Liver (tissue), 8 donors: ENCODE measurements at regions not wholly inside any gene's neighbourhood (a gene's known extent, or its start where the extent isn't known, plus 50 kb on each side); places are given as distances from the start of the nearest gene placed in this dataset.

ENCODE experiments used
- DNase-seq: peaks from one replicate; pipeline ENCODE4 v3.0.0-alpha.2; 2017; ENCODE audit warnings: low spot score
- H3K27ac ChIP-seq, 2 donors: one replicate each; pipeline ENCODE4 v1.7.0; 2013; ENCODE audit warnings: inconsistent platforms in 2 of 2, low read length in 2 of 2, control low read depth in 1 of 2, low read depth in 1 of 2, mild to moderate bottlenecking in 1 of 2
- H3K27me3 ChIP-seq, 4 donors: one replicate each; pipeline versions ENCODE4 v1.6.1 to v1.7.0; 2013; ENCODE audit warnings: low read length in 3 of 4, inconsistent platforms in 1 of 4, mild to moderate bottlenecking in 1 of 4, moderate library complexity in 1 of 4; ENCODE audit not compliant: control insufficient read depth in 4 of 4, insufficient read depth in 4 of 4
- H3K36me3 ChIP-seq, 4 donors: one replicate each; pipeline versions ENCODE4 v1.6.1 to v1.7.0; 2013; ENCODE audit warnings: low read length in 3 of 4, mild to moderate bottlenecking in 3 of 4, low read depth in 1 of 4, moderate library complexity in 1 of 4; ENCODE audit not compliant: control insufficient read depth in 4 of 4, insufficient read depth in 3 of 4
- H3K4me1 ChIP-seq, 4 donors: one replicate each; pipeline versions ENCODE4 v1.6.1 to v1.7.0; 2013; ENCODE audit warnings: low read length in 3 of 4, mild to moderate bottlenecking in 3 of 4, moderate library complexity in 1 of 4; ENCODE audit not compliant: control insufficient read depth in 4 of 4, insufficient read depth in 4 of 4
- H3K4me3 ChIP-seq, 3 donors: one replicate each; pipeline versions ENCODE4 v1.6.1 to v1.7.0; 2013; ENCODE audit warnings: low read length in 3 of 3, control low read depth in 1 of 3, low read depth in 1 of 3, mild to moderate bottlenecking in 1 of 3
- H3K9ac ChIP-seq, 2 donors: one replicate each; pipeline ENCODE4 v1.7.0; 2013; ENCODE audit warnings: low read length in 2 of 2, mild to moderate bottlenecking in 2 of 2, moderate library complexity in 2 of 2, control low read depth in 1 of 2, low read depth in 1 of 2
- H3K9me3 ChIP-seq, 4 donors: one replicate each; pipeline versions ENCODE4 v1.6.1 to v1.7.0; 2013; ENCODE audit warnings: low read length in 3 of 4; ENCODE audit not compliant: control insufficient read depth in 4 of 4
- ATF3 ChIP-seq: IDR thresholded peaks from 2 replicates; pipeline ENCODE4 v1.6.1; 2016; ENCODE audit warnings: antibody characterized with exemption
- CTCF ChIP-seq: fragments of 150-350 bp; IDR thresholded peaks from 2 replicates; pipeline ENCODE4 v1.5.1; 2017; ENCODE audit warnings: improper control_type of control experiment, low read depth, low read length; ENCODE audit not compliant: missing input control
- EGR1 ChIP-seq, 2 donors: IDR thresholded peaks; 2 replicates each; pipeline ENCODE4 v1.6.1; 2016 to 2018; ENCODE audit warnings: antibody characterized with exemption in 2 of 2, low read depth in 2 of 2
- FOXA1 ChIP-seq: IDR thresholded peaks from 2 replicates; pipeline ENCODE4 v1.6.1; 2016; ENCODE audit warnings: antibody characterized with exemption
- FOXA2 ChIP-seq: IDR thresholded peaks from 2 replicates; pipeline ENCODE4 v1.6.1; 2016; ENCODE audit warnings: antibody characterized with exemption
- GABPA ChIP-seq, 2 donors: IDR thresholded peaks in 1 of 2; conservative IDR thresholded peaks in 1 of 2; 2 replicates each; pipeline ENCODE4 v1.6.1; 2016; ENCODE audit warnings: antibody characterized with exemption in 2 of 2, mild to moderate bottlenecking in 1 of 2, moderate library complexity in 1 of 2
- HNF4A ChIP-seq, 2 donors: conservative IDR thresholded peaks; 2 replicates each; pipeline ENCODE4 v1.6.1; 2016; ENCODE audit warnings: antibody characterized with exemption in 2 of 2, mild to moderate bottlenecking in 2 of 2
- HNF4G ChIP-seq: IDR thresholded peaks from 2 replicates; pipeline ENCODE4 v1.6.1; 2016; ENCODE audit warnings: antibody characterized with exemption
- JUND ChIP-seq, 2 donors: IDR thresholded peaks; 2 replicates each; pipeline ENCODE4 v1.6.1; 2016; ENCODE audit warnings: antibody characterized with exemption in 2 of 2
- MAX ChIP-seq: IDR thresholded peaks from 2 replicates; pipeline ENCODE4 v1.6.1; 2016; ENCODE audit warnings: antibody characterized with exemption
- NR2F2 ChIP-seq: IDR thresholded peaks from 2 replicates; pipeline ENCODE4 v1.6.1; 2016; ENCODE audit warnings: antibody characterized with exemption
- RAD21 ChIP-seq, 2 donors: IDR thresholded peaks; 2 replicates each; pipeline ENCODE4 v1.6.1; 2016; ENCODE audit warnings: antibody characterized with exemption in 2 of 2, mild to moderate bottlenecking in 2 of 2
- REST ChIP-seq: IDR thresholded peaks from 2 replicates; pipeline ENCODE4 v1.6.1; 2016; ENCODE audit warnings: antibody characterized with exemption, mild to moderate bottlenecking
- RXRA ChIP-seq, 2 donors: IDR thresholded peaks; 2 replicates each; pipeline ENCODE4 v1.6.1; 2017 to 2018; ENCODE audit warnings: antibody characterized with exemption in 2 of 2, mild to moderate bottlenecking in 1 of 2
- SP1 ChIP-seq: IDR thresholded peaks from 2 replicates; pipeline ENCODE4 v1.6.1; 2018; ENCODE audit warnings: antibody characterized with exemption, mild to moderate bottlenecking
- TAF1 ChIP-seq: conservative IDR thresholded peaks from 2 replicates; pipeline ENCODE4 v1.6.1; 2016; ENCODE audit warnings: antibody characterized with exemption, mild to moderate bottlenecking
- YY1 ChIP-seq: IDR thresholded peaks from 2 replicates; pipeline ENCODE4 v1.6.1; 2016; ENCODE audit warnings: antibody characterized with exemption, mild to moderate bottlenecking
- ZBTB33 ChIP-seq: IDR thresholded peaks from 2 replicates; pipeline ENCODE4 v1.6.1; 2016; ENCODE audit warnings: antibody characterized with exemption
- WGBS: extraction: QIAGEN DNeasy Blood & Tissue Kit; methylation state at CpG from one replicate; pipeline ENCODE4 v1.1.7; 2013; 5-methylcytosine and 5-hydroxymethylcytosine counted together
- donor health status: healthy.
- donor health status: healthy.
- donor health status: healthy.
- donor health status: healthy.
- donor health status: healthy.

GRCh38 chr2:120589771-120590608, 145.7 kb upstream of the GLI2 start:
- TF ChIP-seq REST = no peak
- TF ChIP-seq HNF4G = no peak
- no peak for TF ChIP-seq JUND (IDR thresholded peaks at IDR 0.05)
- 80% methylated on average over 8 of the region's 8 CpGs for WGBS
- Histone ChIP-seq H3K9me3 (peaks cover 0 to 15% (median 0%) of the 10 kb centered on the region in 4 donors), H3K9ac (no peak overlapping the region), H3K27ac (no peak overlapping the region), H3K4me3 (no peak overlapping the region), H3K4me1 (peaks cover 0 to 5% (median 0%) of the 10 kb centered on the region in 4 donors), H3K36me3 (no peaks in the 10 kb centered on the region), H3K27me3 (peaks cover 0 to 2% (median under 1%) of the 10 kb centered on the region in 4 donors)
- DNase-seq = no peak

GRCh38 chr2:120590841-120591240, 144.8 kb upstream of the GLI2 start:
- DNase-seq = no peak
- 93% methylated on average over 1 of the region's 1 CpG for WGBS
- H3K27me3 ChIP-seq = peaks cover 0 to 2% (median under 1%) of the 10 kb centered on the region in 4 donors

More at GRCh38 chr2:120590841-120591240, 144.8 kb upstream of the GLI2 start:
- no peaks in the 10 kb centered on the region for H3K36me3 ChIP-seq
- H3K4me1 ChIP-seq = peaks cover 0 to 5% (median 0%) of the 10 kb centered on the region in 4 donors
- peaks cover 0 to 10% (median 0%) of the 10 kb centered on the region in 4 donors for H3K9me3 ChIP-seq
- H3K9ac ChIP-seq = no peak overlapping the region
- no peak overlapping the region for H3K27ac ChIP-seq
- no peak overlapping the region for H3K4me3 ChIP-seq
- TF ChIP-seq ATF3 = no peak
- TF ChIP-seq RXRA (IDR thresholded peaks at IDR 0.05) = no peak
- no peak for TF ChIP-seq CTCF
- no peak for TF ChIP-seq NR2F2
- no peak for TF ChIP-seq HNF4A (conservative IDR thresholded peaks at IDR 0.05)
- TF ChIP-seq REST = no peak
- no peak for TF ChIP-seq TAF1
- TF ChIP-seq SP1 = no peak
- no peak for TF ChIP-seq MAX
- TF ChIP-seq EGR1 (IDR thresholded peaks at IDR 0.05; ENCODE audit: low read depth in 2 of 2) = no peak
- no peak for TF ChIP-seq YY1
- TF ChIP-seq JUND (IDR thresholded peaks at IDR 0.05) = no peak
- TF ChIP-seq RAD21 (IDR thresholded peaks at IDR 0.05) = no peak
- no peak for TF ChIP-seq GABPA (IDR thresholded peaks at IDR 0.05 in 1 of 2, conservative IDR thresholded peaks at IDR 0.05 in 1 of 2)
- no peak for TF ChIP-seq ZBTB33
- TF ChIP-seq HNF4G = no peak
- no peak for TF ChIP-seq FOXA2
- no peak for TF ChIP-seq FOXA1
